ENCODE measurements at regions not wholly inside any gene's neighbourhood (a gene's known extent, or its start where the extent isn't known, plus 50 kb on each side); places are given as distances from the start of the nearest gene placed in this dataset.

DNA sequence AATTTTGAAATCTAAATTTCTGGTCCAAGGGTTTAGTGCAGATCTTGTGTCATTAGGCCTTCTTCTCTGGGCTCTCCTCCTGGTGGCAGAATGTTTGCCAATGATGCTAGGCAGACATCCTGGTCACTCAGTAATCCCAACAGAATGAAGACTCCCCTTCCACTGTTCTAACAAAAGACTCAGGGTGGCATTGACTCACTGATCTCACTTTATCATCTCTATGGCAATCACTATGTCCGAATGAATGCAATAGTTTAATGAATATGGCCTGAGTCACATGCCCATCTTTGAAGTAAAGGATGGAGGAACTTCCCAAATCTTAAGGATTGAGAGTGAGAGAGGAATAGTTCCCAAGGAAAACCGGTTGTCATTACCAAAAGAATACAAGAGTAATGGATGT, 261.1 kb downstream of the KCNE4 start:
- H4K20me1 ChIP-seq (ENCODE audit: control insufficient read depth, insufficient read depth), result no peaks in the 10 kb centered on the region
- no peak overlapping the region for H2AFZ ChIP-seq (ENCODE audit: control insufficient read depth, low read depth, low read length)
- H3K9me3 ChIP-seq (replicated peaks; ENCODE audit: control insufficient read depth, insufficient read depth, low read length), result no peaks in the 10 kb centered on the region
- intact Hi-C loops (cut with micrococcal nuclease; ENCODE audit: unreplicated experiment), result no loop called here
- peaks cover 0 to 1% of the 10 kb centered on the region in 2 experiments; a peak in 2 of 4 replicates for H3K27me3 ChIP-seq (replicated peaks in 1 of 2; ENCODE audit: control insufficient read depth in 2 of 2, insufficient read depth in 2 of 2, low read length in 1 of 2)
- in situ Hi-C loops (cut with MboI), result no loop called here
- ChIA-PET SMC1A (ENCODE audit: uncharacterized antibody, unreplicated experiment) (interaction anchor here (1.6 kb wide), 1 partner anchor 11 kb away, joined by 4 read pairs; no protein-coding TSS in a partner anchor), RAD21 (ENCODE audit: unreplicated experiment) (no interaction called here), CTCF (no interaction called here), POLR2A (no interaction called here)
- no peaks in the 10 kb centered on the region for H3K79me2 ChIP-seq (ENCODE audit: control insufficient read depth, insufficient read depth, low read length)
- H3K27ac ChIP-seq (ENCODE audit: control insufficient read depth, insufficient read depth), result no peak overlapping the region
- TF ChIP-seq ZZZ3 (IDR thresholded peaks at IDR 0.05; ENCODE audit: control insufficient read depth, insufficient read length, low read depth) (no peak), CBFB (IDR thresholded peaks at IDR 0.05; ENCODE audit: low read depth) (no peak), ZBED1 (IDR thresholded peaks at IDR 0.05; ENCODE audit: borderline replicate concordance) (no peak)
- TF ChIP-seq, protein P1, sequence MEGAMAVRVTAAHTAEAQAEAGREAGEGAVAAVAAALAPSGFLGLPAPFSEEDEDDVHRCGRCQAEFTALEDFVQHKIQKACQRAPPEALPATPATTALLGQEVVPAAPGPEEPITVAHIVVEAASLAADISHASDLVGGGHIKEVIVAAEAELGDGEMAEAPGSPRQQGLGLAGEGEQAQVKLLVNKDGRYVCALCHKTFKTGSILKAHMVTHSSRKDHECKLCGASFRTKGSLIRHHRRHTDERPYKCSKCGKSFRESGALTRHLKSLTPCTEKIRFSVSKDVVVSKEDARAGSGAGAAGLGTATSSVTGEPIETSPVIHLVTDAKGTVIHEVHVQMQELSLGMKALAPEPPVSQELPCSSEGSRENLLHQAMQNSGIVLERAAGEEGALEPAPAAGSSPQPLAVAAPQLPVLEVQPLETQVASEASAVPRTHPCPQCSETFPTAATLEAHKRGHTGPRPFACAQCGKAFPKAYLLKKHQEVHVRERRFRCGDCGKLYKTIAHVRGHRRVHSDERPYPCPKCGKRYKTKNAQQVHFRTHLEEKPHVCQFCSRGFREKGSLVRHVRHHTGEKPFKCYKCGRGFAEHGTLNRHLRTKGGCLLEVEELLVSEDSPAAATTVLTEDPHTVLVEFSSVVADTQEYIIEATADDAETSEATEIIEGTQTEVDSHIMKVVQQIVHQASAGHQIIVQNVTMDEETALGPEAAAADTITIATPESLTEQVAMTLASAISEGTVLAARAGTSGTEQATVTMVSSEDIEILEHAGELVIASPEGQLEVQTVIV (IDR thresholded peaks at IDR 0.05; ENCODE audit: borderline replicate concordance, partially characterized antibody), result no peak
- TF ChIP-seq, protein P2, sequence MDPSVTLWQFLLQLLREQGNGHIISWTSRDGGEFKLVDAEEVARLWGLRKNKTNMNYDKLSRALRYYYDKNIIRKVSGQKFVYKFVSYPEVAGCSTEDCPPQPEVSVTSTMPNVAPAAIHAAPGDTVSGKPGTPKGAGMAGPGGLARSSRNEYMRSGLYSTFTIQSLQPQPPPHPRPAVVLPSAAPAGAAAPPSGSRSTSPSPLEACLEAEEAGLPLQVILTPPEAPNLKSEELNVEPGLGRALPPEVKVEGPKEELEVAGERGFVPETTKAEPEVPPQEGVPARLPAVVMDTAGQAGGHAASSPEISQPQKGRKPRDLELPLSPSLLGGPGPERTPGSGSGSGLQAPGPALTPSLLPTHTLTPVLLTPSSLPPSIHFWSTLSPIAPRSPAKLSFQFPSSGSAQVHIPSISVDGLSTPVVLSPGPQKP (IDR thresholded peaks at IDR 0.05; ENCODE audit: low read depth, low read length), result no peak
- TF ChIP-seq, protein P3, sequence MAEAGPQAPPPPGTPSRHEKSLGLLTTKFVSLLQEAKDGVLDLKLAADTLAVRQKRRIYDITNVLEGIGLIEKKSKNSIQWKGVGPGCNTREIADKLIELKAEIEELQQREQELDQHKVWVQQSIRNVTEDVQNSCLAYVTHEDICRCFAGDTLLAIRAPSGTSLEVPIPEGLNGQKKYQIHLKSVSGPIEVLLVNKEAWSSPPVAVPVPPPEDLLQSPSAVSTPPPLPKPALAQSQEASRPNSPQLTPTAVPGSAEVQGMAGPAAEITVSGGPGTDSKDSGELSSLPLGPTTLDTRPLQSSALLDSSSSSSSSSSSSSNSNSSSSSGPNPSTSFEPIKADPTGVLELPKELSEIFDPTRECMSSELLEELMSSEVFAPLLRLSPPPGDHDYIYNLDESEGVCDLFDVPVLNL (IDR thresholded peaks at IDR 0.05; ENCODE audit: low read depth, low read length), result no peak
- ATAC-seq, result no peak
- H3K36me3 ChIP-seq (ENCODE audit: control insufficient read depth in 2 of 2, insufficient read depth in 2 of 2, low read length in 1 of 2), result no peaks in the 10 kb centered on the region
- H3K4me1 ChIP-seq (ENCODE audit: control insufficient read depth, insufficient read depth, low read length), result no peaks in the 10 kb centered on the region
- no peak overlapping the region for H3K4me3 ChIP-seq
- whole genome bisulfite sequencing (ENCODE audit: insufficient coverage, insufficient replicate concordance, low lambda C conversion rate, missing lambda C conversion rate), result 32% methylated on average over 2 of the region's 2 CpGs
- no peak overlapping the region for H3K4me2 ChIP-seq (ENCODE audit: control insufficient read depth, insufficient read depth)
- no TSS peak for BruUV-seq (replicated peaks)
- no peak for FAIRE-seq
- no peak overlapping the region for H3K9ac ChIP-seq (ENCODE audit: control insufficient read depth, insufficient read depth, low read length)
- no peak for DNase-seq (ENCODE audit: low read depth, low spot score)

Data from GM12878 (cell line).